SHP77 treated with DMSO at 0.1 percent for 48 hours (cell line): ENCODE measurements at regions not wholly inside any gene's neighbourhood (a gene's known extent, or its start where the extent isn't known, plus 50 kb on each side); places are given as distances from the start of the nearest gene placed in this dataset.

Experiments used
- DNase-seq: peaks from one replicate; lab custom pipeline; 2025; lab: John Stamatoyannopoulos, UW

DNA sequence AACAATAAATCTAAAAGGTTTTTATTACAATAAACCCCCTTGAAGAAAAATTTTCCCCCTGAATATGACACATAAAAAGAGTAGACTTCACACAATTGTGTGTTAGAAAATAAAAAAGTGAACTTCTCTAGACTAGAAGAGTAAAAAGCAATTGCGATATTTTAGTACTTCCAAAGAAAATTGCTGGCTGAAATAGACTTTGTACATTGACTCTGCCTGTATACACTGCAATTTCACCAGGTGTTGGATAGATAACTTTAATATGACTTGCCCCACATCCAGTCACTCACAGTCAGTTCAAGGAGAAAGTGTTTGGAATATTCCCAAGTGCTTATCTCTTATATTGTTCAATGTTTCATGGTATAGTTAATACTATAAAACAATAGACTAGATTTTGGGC, 1780.1 kb upstream of the PCDH20 start:
- DNase-seq = no peak

DNA sequence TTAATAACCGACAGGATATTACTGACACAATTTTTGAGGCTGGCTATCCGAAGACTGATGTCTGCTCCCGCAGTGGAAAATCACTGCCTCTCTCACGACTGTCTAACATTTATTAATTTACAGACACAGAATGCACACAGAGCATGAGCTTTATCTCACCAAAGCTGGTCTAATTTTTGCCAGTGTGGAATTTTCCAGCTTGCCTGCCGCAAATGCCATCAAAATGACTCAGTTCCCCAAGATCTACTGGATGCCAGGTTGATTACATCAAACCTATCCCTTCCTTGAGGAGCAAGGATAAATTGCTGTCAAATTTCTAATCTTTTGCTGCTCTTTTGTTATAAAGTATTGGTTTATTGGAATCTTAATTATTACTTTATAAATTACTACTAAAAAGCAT, 1775.1 kb upstream of the PCDH20 start:
- DNase-seq = no peak

DNA sequence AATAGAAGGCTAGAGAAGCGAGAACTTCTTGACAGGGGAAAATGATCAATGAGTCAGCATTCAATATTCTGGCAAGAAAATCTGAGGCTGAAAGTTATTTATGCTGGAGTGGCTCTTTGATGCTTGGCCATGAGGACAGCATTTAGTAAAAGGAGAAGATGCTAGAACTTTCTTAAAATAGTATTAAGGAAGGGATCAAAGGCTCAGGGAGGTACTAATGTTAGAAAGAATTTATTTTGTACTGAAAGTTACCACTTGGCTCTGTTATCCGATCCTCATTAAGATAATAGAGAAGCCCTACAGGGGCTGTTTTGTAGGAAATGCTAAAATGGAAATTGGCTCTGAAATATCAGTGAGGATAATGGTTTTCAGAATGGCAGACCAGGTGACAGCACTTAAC, 1774.6 kb upstream of the PCDH20 start:
- no peak for DNase-seq

DNA sequence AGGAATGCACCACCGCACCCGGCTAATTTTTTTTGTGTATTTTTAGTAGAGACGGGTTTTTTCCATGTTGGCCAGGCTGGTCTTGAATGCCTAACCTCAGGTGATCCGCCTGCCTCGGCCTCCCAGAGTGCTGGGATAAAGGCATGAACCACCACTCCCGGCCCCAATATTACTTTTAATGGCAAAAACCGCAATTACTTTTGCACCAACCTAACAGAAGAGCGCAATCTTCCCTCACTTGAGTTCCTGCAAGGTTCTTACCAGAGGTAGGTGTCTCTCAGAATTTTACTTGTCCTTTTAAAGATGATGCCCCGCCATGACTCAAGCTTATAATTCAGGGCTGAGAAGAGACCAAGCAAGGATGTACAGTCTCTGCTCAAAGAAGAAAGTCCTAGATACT, 1774.1 kb upstream of the PCDH20 start:
- DNase-seq = no peak

DNA sequence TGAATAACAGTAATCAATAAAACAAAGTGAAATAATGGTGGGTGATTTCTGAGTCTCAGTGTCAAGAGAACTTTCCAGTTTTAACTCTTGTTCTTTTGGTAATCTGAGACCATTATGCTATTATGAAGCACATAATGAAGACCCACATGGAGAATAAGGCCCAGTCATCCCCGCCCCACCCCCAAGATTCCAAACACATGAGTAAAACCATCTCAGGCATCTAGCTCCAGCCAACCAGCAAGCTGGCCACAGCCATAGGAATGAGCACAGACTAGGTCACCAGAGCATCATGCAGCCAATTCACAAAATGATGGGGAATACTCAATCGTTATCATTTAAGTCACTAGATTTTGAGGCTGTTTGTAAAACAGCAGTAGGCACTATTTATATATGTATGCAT, 1769.0 kb upstream of the PCDH20 start:
- no peak for DNase-seq

DNA sequence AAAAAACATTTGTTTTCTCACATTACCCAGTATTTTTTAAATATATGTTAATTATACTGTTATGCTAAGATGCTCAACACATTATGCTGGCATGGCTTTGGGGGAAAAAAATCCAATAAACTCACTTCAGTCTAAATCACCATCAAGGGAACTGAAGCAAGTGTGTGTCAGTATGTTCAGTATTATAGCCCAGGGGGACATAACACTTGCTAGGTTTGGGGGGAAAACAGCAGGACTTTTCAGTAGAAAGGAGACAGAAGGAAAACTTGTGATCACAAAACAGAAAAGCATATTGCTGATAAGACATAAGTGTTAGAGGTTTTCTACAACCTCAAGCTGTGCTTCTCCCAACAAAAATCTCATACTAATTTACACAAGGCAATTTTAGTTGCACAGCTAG, 1759.9 kb upstream of the PCDH20 start:
- no peak for DNase-seq

DNA sequence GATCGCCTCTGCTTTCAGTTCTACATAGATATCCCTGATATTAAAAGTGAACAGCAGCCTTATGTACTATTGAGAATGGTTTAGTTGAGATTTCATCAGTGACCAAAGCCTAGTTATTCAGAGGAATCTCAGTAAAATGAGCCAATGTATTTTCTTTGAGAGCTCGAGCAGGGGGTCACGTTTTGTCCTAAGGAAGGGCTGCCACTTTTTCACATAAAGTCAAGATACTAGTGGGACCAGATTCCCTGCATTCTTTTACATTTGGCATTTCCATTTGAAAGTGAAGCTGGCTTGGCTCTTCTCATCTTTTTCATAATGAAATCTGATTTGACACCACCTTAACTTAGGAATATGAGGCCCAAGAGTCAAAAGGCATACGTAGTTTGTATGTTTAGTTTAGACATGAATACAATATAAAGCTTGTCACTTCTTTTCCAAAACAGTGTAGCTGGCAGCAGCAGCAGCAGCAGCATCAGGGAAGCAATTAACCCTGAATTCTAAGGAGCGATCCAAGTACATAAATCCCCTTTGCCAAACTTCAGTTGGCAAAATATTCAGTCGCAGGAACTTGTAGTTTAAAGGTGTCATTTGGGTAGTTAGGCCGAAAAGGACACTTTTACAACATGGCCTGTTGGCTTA, 1752.2 kb upstream of the PCDH20 start:
- no peak for DNase-seq

DNA sequence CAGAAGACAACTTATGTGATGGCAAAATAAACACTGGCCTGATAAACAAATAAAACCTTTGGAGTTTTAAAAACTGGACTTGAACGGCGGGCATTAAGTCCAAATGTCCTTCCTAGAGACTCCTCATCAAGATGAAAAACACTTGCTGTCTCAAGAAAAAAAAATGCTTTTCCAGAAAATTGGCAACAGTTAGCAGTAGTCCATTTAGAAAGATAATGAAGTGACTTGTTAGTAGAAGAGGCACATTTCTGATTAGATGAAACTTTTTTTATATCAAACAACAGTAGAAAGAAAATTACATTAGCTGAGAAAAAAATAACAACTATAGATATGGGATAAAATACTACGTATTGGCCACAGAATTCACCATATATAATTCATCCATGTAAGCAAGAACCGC, 1750.7 kb upstream of the PCDH20 start:
- DNase-seq = no peak

DNA sequence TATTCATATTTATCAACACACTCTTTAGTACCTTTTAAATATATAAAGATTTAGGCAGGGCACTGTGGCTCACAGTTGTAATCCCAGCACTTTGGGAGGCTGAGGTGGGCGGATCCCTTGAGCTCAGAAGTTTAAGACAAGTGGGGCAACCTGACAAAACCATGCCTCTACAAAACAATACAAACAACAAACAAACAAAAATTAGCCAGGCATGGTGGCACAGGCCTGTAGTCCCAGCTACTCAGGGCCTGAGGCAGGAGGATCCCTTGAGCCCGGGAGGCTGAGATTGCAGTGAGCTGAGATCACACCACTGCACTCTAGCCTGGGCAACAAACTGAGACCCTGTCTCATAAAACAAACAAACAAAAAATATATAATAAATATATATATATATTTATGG, 1748.3 kb upstream of the PCDH20 start:
- DNase-seq = no peak

DNA sequence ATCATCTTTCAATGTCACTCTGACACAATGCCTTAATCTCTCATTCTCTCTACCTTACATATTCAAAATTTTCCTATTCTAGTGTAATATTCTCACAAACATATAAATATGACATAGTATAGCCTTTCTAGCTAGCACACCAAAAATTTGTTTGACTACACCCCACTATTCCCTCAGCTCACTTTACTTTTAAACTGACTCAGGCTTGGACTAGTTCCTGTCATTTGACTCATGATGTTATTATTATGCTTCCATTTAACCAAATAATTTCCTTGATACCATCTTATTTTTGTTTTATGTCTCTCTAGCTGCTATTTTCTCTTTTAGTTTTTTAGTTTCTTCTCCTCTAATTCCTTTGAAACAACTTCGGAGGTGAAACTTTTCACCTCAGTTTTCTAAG, 1745.6 kb upstream of the PCDH20 start:
- no peak for DNase-seq

DNA sequence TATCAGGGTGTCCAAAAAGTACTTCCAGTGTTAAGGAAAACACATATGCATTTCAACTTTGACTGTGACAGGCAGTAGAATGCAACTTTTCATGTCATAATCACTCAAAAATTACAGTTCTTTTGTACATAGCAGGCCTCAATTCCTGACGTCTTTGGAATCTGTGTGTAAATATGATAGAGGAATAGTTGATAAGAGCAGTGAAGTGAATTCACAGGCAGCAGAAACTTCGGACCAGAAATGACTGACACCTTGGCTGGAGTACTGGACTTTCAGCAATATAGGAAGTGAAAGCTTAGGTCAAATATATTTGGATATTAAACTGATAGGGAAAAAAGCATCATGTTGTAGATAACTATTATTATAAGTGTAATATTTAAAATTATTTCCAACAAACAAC, 1741.2 kb upstream of the PCDH20 start:
- no peak for DNase-seq

DNA sequence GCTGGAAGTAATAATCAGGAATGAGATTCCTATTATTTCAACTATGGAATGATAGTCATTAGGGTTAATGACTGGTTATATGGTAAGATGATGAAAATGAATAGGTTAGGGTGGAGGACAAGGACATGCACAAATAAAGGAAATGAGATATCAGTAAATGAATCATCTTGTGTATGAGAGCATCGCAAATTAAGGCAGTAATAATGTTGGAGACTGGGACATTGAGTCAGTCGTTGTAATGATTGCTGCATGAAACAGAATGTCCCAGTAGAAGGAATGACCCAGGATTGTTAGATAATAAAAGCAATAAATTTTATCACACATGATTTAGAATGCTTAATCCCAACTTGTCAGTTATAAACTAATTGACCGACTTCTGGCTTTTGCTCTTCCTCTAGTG, 1733.7 kb upstream of the PCDH20 start:
- no peak for DNase-seq

DNA sequence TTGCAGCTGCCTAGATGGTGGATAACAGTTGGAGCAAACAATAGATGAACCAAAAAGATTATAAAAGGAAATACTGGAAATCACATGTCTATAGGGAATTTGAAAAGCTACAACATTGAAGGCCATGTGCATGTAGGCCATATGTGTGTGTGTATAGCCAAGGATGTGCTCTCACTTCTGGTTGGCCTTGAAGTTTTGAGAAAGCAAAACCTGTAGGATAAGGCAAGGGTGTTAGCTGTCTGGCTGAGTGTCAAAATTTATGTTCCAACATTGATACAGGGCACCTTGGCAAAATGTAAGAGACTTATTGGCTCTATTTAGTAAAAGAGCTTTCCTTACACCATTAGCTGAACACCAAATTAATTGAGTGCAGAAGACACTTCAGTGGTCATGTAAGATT, 1723.6 kb upstream of the PCDH20 start:
- no peak for DNase-seq

DNA sequence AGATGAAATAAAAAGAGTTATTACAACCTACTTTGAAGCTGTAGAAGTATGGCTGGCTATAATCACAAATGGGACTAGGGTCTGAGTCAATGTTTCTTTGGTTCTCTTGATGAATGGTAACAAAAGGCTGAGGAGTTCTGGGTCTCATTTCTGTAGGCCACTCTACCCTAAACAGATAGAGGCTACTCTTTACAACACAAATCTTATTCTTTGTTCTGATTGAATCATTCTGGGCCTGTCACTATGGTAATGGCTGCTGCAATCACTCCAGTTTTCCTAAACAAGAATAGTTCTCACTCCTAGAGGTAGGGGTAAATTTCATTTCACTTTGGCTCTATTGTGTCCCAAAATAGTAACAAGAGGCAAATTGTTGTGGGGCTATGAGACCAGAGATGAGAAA, 1714.3 kb upstream of the PCDH20 start:
- no peak for DNase-seq

DNA sequence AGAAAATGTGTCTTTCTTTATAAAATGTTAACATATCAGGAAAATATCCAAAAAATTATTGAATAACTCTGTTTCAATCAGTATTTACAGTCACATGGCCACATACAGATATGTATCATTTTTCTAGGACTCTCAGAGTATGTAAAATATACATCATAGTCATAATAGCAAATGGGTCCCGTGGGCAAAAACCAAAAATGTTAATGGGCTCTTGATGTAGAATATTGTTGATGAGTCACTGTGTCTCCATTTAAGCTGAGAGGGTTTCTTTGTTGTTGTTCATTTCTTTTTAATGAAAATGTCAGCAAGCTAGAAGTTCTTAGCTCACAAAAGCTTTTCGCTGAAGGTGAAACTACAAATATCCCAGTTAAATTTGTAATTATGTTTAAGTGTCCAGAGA, 1713.1 kb upstream of the PCDH20 start:
- DNase-seq = no peak

DNA sequence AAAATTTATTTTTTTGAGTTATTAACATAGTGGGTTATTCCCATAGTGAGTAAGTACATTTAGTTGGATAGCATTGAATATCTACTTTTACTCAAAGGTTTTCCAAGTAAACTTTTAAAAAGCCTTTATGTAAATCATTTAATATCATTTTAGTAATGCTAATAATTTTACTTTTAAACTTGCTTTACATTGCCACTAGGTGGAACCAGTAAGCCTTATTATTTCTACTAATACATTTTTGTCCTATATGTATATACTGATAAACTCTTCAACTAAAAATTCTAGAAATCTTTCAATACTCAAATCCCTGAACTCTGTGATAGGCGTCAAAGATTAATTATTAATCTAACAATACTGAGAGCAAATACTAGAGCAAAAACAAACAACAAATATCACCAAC, 1709.2 kb upstream of the PCDH20 start:
- peak; percentile 10 for DNase-seq

DNA sequence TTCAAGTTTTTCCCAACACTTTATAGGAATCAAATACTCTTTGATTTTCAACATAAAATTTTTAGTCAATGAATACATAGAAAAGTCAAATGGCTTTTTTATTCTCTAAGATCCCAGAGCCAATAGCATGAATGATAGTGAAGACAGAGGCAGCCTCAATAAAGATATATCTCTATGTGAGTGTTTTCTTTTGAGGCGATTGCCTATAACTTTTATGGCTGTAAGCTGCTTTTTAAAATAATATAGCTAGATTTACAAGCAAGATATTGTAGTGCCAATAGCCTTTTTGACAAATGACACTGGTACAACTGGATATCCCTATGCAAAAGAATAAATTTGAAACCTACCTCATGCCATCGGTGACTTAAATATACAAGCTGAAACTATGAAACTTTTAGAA, 1705.2 kb upstream of the PCDH20 start:
- DNase-seq = no peak

DNA sequence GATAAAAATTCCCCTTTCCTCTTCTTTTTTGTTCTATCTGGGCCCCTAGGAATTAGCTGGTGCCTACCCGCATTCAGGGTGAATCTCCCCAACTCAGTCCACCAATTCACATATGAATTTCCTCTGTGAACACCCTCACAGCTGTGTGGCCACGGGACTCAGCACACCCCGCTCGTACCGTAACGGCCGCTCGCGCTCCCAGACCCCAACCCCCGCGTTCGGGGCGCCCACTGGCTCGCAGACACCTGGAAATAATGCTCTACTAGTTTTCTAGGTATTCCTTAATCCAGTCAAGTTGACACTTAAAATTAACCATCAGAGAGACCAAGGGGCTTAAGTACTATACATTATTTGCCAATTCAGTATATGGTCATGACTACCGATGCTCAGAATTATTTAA, 1702.1 kb upstream of the PCDH20 start:
- DNase-seq = no peak

DNA sequence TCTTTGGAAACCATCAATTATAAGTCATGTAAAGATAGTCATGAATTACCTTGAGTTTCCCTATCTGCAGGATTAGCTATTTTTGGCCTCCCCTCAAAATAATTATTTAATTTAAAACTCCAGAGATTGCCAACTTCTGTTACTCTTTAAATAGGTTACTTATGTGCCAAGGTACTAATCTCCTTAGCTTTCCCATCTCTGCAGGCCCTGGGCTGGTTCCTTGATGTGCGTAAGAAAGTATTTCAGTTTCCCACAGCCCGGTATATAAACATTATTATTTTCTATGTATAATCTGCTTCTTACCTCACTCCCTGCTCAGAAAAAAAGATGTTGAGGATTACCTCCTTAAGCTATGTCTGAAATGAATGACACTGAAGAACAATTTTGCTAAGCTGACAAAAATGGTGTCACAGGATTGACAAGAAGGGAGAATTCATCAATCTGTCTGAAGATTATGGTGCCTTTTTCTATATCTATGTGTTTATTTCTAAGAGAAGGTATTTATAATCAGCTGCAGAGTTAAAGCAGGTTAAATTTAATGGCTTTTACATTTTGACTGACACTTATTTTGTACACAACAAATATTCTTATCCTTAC, 1697.2 kb upstream of the PCDH20 start:
- no peak for DNase-seq

DNA sequence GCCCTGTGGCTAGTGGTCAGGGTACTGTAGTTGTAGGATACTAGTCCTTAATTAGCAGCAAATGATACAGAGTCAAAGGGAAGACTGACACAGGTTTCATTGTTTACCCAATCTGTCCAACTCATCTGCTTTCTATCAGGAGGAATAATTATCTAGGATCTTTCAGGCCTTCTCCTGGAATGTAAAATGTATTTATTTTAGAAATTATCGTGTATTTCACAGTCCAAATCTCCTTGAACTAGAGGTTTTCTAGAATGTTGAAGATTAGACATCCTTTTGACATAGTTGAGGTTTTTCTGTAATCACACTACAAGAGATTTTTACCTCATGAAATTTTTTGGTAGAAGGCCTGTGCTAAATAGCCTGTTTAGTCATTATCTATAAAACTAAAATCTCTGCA, 1694.8 kb upstream of the PCDH20 start:
- no peak for DNase-seq

DNA sequence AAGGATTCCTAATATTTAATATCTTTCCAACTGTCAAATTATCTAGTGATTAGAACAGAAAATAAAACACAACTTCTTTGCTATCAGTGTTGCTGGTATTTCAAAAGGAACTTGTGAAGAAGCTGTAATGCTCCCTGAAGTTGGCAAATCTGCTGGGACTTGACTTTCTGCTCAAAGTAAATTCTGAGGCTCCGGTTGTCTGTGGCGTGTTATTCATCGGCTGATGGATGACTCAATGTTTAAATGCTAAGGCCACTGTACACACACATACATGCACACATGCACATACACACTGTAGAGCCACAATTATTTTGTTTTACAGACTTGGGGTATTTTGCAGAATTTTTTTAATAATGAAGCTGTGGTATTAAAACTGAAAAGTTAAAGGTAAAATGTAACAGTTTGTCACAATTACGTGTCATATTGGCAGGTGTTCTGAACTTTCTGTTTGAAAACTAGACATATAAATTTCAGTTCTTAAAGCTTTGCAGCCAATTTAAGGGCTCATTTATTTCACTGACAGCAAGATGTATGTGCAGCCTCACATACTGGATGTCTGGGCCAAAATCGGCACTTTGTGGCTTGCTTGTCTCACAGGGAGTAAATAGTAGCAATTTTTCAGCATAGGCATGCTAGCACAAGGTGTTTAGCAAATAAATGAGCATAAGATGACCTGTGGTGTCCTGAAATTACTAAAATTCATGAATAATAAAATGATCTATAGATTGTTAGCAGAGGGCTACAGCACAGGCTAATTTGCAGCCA, 1691.7 kb upstream of the PCDH20 start:
- DNase-seq = peak; percentile 25

DNA sequence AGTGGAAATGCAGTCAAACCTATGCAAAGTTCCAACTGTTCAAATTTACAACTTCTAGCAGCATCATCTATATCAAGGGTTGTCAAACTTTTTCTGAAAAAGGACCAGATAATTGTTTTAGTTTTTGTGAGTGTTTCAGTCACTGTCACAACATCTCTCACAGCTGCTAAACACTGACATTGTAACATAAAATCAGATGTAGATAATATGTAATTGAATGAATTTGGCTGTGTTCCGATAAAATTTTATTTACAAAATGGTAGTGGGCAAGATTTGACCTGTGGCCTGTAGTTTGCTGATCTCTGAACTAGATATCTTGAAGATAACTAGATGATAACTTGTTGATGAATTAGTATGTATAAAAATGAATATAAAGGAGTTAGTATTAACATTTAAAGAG, 1679.1 kb upstream of the PCDH20 start:
- DNase-seq = no peak

DNA sequence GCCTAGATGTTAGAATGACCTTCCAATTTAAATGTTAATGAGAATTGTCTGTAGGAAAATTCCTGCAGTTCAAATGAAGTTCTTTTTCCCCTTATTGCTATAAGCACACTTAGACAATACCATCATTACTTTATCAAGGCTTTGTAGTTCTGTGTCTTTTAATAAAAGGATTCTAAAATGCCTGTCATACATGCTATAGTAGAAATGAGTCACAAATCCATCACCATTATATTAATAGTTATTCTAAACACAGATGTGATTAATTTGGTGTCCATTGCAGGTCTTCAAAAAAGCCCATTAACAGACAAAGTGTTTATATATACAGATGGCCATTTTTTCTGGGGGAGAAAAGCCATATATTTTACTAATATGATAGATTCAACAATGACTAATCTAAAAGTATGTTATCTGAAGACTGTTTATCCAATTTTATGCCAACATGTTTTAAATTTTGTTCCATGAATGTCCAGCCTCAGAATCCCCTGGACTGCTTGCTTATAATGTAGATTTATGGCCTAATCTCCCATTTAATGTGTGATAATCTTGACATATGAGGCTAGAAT, 1678.3 kb upstream of the PCDH20 start:
- no peak for DNase-seq
